Caco-2 (cell line): ENCODE measurements at regions not wholly inside any gene's neighbourhood (a gene's known extent, or its start where the extent isn't known, plus 50 kb on each side); places are given as distances from the start of the nearest gene placed in this dataset.

Experiments
- BruUV-seq: library from RNA; stranded (reverse); fragments of 400-500 nt; replicated peaks from 2 replicates; lab custom pipeline; 2021; lab: Mats Ljungman, UMichigan
- CTCF ChIA-PET: fragments of 300-600 bp; sonication (Branson Sonifier 250); formaldehyde crosslinking; loops from one replicate; lab custom pipeline; 2022; ENCODE audit warnings: antibody characterized with exemption; lab: Charles Lee
- POLR2A ChIA-PET: fragments of 300-600 bp; sonication (Branson Sonifier 250); formaldehyde crosslinking; loops from one replicate; lab custom pipeline; 2022; ENCODE audit warnings: antibody characterized with exemption; lab: Charles Lee
- DNase-seq, 2 experiments: peaks; one replicate each; pipeline versions ENCODE4 v3.0.0 to v3.0.0-alpha.2; 2020 to 2022
- H3K27me3 ChIP-seq: replicated peaks from 2 replicates; pipeline ENCODE4 v1.6.0; 2011; ENCODE audit warnings: low read length; ENCODE audit not compliant: control insufficient read depth, insufficient read depth
- H3K36me3 ChIP-seq: 2 replicates; pipeline ENCODE4 v1.5.1; 2011; ENCODE audit warnings: low read length; ENCODE audit not compliant: control insufficient read depth, insufficient read depth
- H3K4me1 ChIP-seq: fragments of 250-450 bp; sonication (Bioruptor Pico); 2 replicates; pipeline ENCODE4 v1.5.1; 2020; ENCODE audit warnings: mild to moderate bottlenecking
- H3K4me3 ChIP-seq: 2 replicates; pipeline ENCODE4 v1.5.1; 2011; ENCODE audit warnings: low read depth, mild to moderate bottlenecking, control low read depth, low read length
- H3K9me3 ChIP-seq: fragments of 250-450 bp; sonication (Bioruptor Pico); 2 replicates; pipeline ENCODE4 v1.5.1; 2020; ENCODE audit warnings: mild to moderate bottlenecking, moderate library complexity
- H3K27ac Mint-ChIP-seq: one replicate; pipeline ENCODE4 v1.8.0; 2022; ENCODE audit warnings: mixed read lengths; ENCODE audit not compliant: unreplicated experiment
- H3K27me3 Mint-ChIP-seq: one replicate; pipeline ENCODE4 v1.8.0; 2022; ENCODE audit warnings: mixed read lengths; ENCODE audit not compliant: insufficient read depth, unreplicated experiment
- H3K36me3 Mint-ChIP-seq: one replicate; pipeline ENCODE4 v1.8.0; 2022; ENCODE audit warnings: mild to moderate bottlenecking, mixed read lengths; ENCODE audit not compliant: insufficient read depth, unreplicated experiment
- H3K4me1 Mint-ChIP-seq: one replicate; pipeline ENCODE4 v1.8.0; 2022; ENCODE audit warnings: low read depth, mixed read lengths; ENCODE audit not compliant: unreplicated experiment
- H3K4me3 Mint-ChIP-seq: one replicate; pipeline ENCODE4 v1.8.0; 2022; ENCODE audit warnings: mild to moderate bottlenecking, moderate library complexity, mixed read lengths; ENCODE audit not compliant: unreplicated experiment
- H3K9me3 Mint-ChIP-seq: one replicate; pipeline ENCODE4 v1.8.0; 2022; ENCODE audit warnings: mixed read lengths; ENCODE audit not compliant: unreplicated experiment
- intact Hi-C: fragments of 100-400 bp; cut with micrococcal nuclease; formaldehyde crosslinking; loops from one replicate; pipeline ENCODE4 v1.10.0; 2022; ENCODE audit not compliant: unreplicated experiment
- TF ChIP-seq, protein P1 (sequence below), 2 experiments: fragments of 200-600 bp in 1 of 2; IDR thresholded peaks; 1 replicate in 1 of 2; 2 replicates in 1 of 2; pipeline versions ENCODE4 v1.5.1 to v1.8.0; 2011 to 2022; ENCODE audit warnings: antibody characterized with exemption in 1 of 2, control low read depth in 1 of 2, inconsistent platforms in 1 of 2, low read depth in 1 of 2, low read length in 1 of 2, mild to moderate bottlenecking in 1 of 2, moderate library complexity in 1 of 2; ENCODE audit not compliant: insufficient read depth in 1 of 2, severe bottlenecking in 1 of 2, unreplicated experiment in 1 of 2

DNA sequence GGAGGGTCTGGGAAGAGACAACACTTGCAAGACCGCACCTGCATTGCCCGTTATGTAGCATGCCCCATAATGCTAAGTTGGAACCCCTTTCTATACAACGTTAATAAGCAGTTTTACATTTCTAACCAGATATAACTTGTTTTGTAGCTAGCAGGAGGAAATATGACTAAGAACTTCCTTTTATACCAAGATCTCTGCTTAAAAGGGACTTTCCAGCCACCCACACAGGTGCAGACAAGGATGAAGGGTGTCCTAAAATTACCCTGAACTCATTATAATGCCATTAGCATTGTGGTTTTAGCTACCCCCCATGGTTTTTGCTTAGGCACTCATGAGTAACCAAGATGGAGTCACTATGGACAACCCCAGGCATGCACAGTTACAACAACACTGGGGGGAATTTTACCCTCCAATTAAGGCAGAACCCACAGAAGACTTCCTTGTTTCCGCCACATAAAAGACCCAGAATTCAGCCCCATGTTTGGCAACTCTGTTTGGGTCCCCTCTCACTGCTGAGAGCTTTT, 362.8 kb downstream of the CBLN2 start:
- no peaks in the 10 kb centered on the region for H3K9me3 ChIP-seq
- Mint-ChIP-seq H3K27me3 (no peaks in the 10 kb centered on the region), H3K9me3 (no peaks in the 10 kb centered on the region), H3K27ac (no peak overlapping the region), H3K4me1 (no peaks in the 10 kb centered on the region), H3K36me3 (no peaks in the 10 kb centered on the region), H3K4me3 (no peak overlapping the region)
- H3K4me1 ChIP-seq: no peaks in the 10 kb centered on the region
- intact Hi-C loops: no loop called here
- H3K36me3 ChIP-seq: no peaks in the 10 kb centered on the region
- H3K4me3 ChIP-seq: no peak overlapping the region
- DNase-seq: no peak
- TF ChIP-seq, protein P1, sequence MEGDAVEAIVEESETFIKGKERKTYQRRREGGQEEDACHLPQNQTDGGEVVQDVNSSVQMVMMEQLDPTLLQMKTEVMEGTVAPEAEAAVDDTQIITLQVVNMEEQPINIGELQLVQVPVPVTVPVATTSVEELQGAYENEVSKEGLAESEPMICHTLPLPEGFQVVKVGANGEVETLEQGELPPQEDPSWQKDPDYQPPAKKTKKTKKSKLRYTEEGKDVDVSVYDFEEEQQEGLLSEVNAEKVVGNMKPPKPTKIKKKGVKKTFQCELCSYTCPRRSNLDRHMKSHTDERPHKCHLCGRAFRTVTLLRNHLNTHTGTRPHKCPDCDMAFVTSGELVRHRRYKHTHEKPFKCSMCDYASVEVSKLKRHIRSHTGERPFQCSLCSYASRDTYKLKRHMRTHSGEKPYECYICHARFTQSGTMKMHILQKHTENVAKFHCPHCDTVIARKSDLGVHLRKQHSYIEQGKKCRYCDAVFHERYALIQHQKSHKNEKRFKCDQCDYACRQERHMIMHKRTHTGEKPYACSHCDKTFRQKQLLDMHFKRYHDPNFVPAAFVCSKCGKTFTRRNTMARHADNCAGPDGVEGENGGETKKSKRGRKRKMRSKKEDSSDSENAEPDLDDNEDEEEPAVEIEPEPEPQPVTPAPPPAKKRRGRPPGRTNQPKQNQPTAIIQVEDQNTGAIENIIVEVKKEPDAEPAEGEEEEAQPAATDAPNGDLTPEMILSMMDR (IDR thresholded peaks at IDR 0.05; ENCODE audit: insufficient read depth in 1 of 2, low read depth in 1 of 2, low read length in 1 of 2, severe bottlenecking in 1 of 2, unreplicated experiment in 1 of 2): no peak
- no peaks in the 10 kb centered on the region for H3K27me3 ChIP-seq
- ChIA-PET CTCF (no interaction called here), POLR2A (no interaction called here)
- BruUV-seq: no TSS peak

DNA sequence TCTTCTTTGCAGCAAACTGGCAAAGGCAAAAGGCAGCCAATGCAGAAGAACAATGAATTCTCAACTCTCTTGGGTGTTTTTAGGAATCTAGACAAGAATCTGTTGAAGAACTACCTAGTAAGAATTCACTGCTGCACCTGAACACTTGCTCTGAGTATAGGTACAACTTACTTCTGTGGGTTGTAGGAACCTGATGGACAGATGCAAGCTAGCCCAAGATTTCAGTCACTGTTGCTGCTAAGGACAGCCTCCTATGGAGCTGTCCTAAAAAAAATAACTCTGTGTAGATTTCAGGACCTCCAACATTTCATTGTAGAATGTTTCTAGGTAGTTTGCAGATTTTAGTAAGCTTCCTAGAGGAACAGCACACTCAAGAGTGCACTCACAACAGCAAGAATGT, 363.5 kb downstream of the CBLN2 start:
- Mint-ChIP-seq H3K4me3 (no peak overlapping the region), H3K27me3 (no peaks in the 10 kb centered on the region)
- no TSS peak for BruUV-seq

GRCh38 chr18:72174972-72175649, 369.0 kb downstream of the CBLN2 start:
- POLR2A ChIA-PET: no interaction called here
- H3K36me3 ChIP-seq: no peaks in the 10 kb centered on the region
- H3K27me3 Mint-ChIP-seq: no peaks in the 10 kb centered on the region
- H3K4me1 ChIP-seq: no peaks in the 10 kb centered on the region
- CTCF ChIA-PET: no interaction called here
- H3K9me3 ChIP-seq: no peaks in the 10 kb centered on the region
- no peak overlapping the region for H3K27ac Mint-ChIP-seq
- no peaks in the 10 kb centered on the region for H3K36me3 Mint-ChIP-seq
- intact Hi-C loops: no loop called here
- no peak overlapping the region for H3K4me3 Mint-ChIP-seq
- H3K27me3 ChIP-seq: no peaks in the 10 kb centered on the region
- TF ChIP-seq, protein P1 (IDR thresholded peaks at IDR 0.05; ENCODE audit: insufficient read depth in 1 of 2, low read depth in 1 of 2, low read length in 1 of 2, severe bottlenecking in 1 of 2, unreplicated experiment in 1 of 2): no peak
- no TSS peak for BruUV-seq
- no peak for DNase-seq
- no peaks in the 10 kb centered on the region for H3K4me1 Mint-ChIP-seq
- no peaks in the 10 kb centered on the region for H3K9me3 Mint-ChIP-seq
- no peak overlapping the region for H3K4me3 ChIP-seq

More for the DNA sequence above, 363.5 kb downstream of the CBLN2 start:
- H3K4me1 Mint-ChIP-seq: no peaks in the 10 kb centered on the region
- no peaks in the 10 kb centered on the region for H3K9me3 ChIP-seq
- H3K36me3 ChIP-seq: no peaks in the 10 kb centered on the region
- no peaks in the 10 kb centered on the region for H3K27me3 ChIP-seq
- H3K36me3 Mint-ChIP-seq: no peaks in the 10 kb centered on the region
- CTCF ChIA-PET: no interaction called here
- H3K9me3 Mint-ChIP-seq: no peaks in the 10 kb centered on the region
- intact Hi-C loops: no loop called here
- POLR2A ChIA-PET: no interaction called here
- H3K27ac Mint-ChIP-seq: no peak overlapping the region
- H3K4me3 ChIP-seq: no peak overlapping the region
- H3K4me1 ChIP-seq: no peaks in the 10 kb centered on the region
- no peak for DNase-seq
- TF ChIP-seq, protein P1 (IDR thresholded peaks at IDR 0.05; ENCODE audit: insufficient read depth in 1 of 2, low read depth in 1 of 2, low read length in 1 of 2, severe bottlenecking in 1 of 2, unreplicated experiment in 1 of 2): no peak
